Skeletal muscle cell (primary cell): ENCODE measurements at regions not wholly inside any gene's neighbourhood (a gene's known extent, or its start where the extent isn't known, plus 50 kb on each side); places are given as distances from the start of the nearest gene placed in this dataset.

Experiments used
- DNase-seq: peaks from one replicate; pipeline ENCODE4 v3.0.0-alpha.2; 2010; ENCODE audit warnings: low read depth
- H3K4me3 ChIP-seq: 2 replicates; pipeline ENCODE4 v1.5.1; 2011; ENCODE audit warnings: low read depth, mild to moderate bottlenecking, control low read depth, low read length, moderate library complexity

GRCh38 chr2:23327416-23327815 lies 57.6 kb upstream of the KLHL29 start:
- no peak for DNase-seq
- no peak overlapping the region for H3K4me3 ChIP-seq

GRCh38 chr2:23327887-23328286 lies 57.1 kb upstream of the KLHL29 start:
- no peak for DNase-seq

GRCh38 chr2:23330214-23330613 lies 54.8 kb upstream of the KLHL29 start:
- no peak overlapping the region for H3K4me3 ChIP-seq
- DNase-seq: no peak

More at GRCh38 chr2:23327887-23328286, 57.1 kb upstream of the KLHL29 start:
- no peak overlapping the region for H3K4me3 ChIP-seq
